ENCODE measurements at regions not wholly inside any gene's neighbourhood (a gene's known extent, or its start where the extent isn't known, plus 50 kb on each side); places are given as distances from the start of the nearest gene placed in this dataset.

GRCh38 chr10:89829262-89829886, 128.0 kb downstream of the KIF20B start:
- H3K9me2 ChIP-seq (replicated peaks; ENCODE audit: insufficient read depth, low read length) = no peaks in the 10 kb centered on the region
- no peak overlapping the region for H2AFZ ChIP-seq (ENCODE audit: low read depth, low read length, severe bottlenecking)
- no peak overlapping the region for H3K27ac ChIP-seq (ENCODE audit: low read depth, low read length)
- H3K4me3 ChIP-seq (ENCODE audit: insufficient read depth, low read length, poor library complexity, severe bottlenecking) = no peak overlapping the region
- TF ChIP-seq EZH2phosphoT487 (conservative IDR thresholded peaks at IDR 0.05; ENCODE audit: low read length) = no peak
- no peak for TF ChIP-seq CTCF (IDR thresholded peaks at IDR 0.05; ENCODE audit: insufficient read depth, low read length, poor library complexity, severe bottlenecking)
- no peak overlapping the region for H3K4me2 ChIP-seq (ENCODE audit: low read depth, low read length, poor library complexity, severe bottlenecking)
- no peaks in the 10 kb centered on the region for H3K27me3 ChIP-seq (ENCODE audit: low read length)
- H3F3A ChIP-seq (ENCODE audit: insufficient read depth) = no peaks in the 10 kb centered on the region
- H3K79me2 ChIP-seq (ENCODE audit: insufficient read depth, low read length) = no peaks in the 10 kb centered on the region
- H3K9ac ChIP-seq (ENCODE audit: low read length) = no peak overlapping the region
- no peaks in the 10 kb centered on the region for H3K36me3 ChIP-seq (ENCODE audit: low read length)
- no peaks in the 10 kb centered on the region for H4K20me1 ChIP-seq (ENCODE audit: low read depth, low read length)
- no peaks in the 10 kb centered on the region for H3K9me3 ChIP-seq (ENCODE audit: insufficient read depth, low read length)

- H2AFZ ChIP-seq (ENCODE audit: low read depth, low read length, severe bottlenecking) = no peak overlapping the region
Measured at GRCh38 chr10:89829887-89830269, 128.5 kb downstream of the KIF20B start.

GRCh38 chr10:89830624-89831023, 129.2 kb downstream of the KIF20B start:
- no peaks in the 10 kb centered on the region for H3K9me3 ChIP-seq (ENCODE audit: insufficient read depth, low read length)
- no peak overlapping the region for H3K27ac ChIP-seq (ENCODE audit: low read depth, low read length)
- no peak overlapping the region for H2AFZ ChIP-seq (ENCODE audit: low read depth, low read length, severe bottlenecking)
- no peaks in the 10 kb centered on the region for H4K20me1 ChIP-seq (ENCODE audit: low read depth, low read length)
- TF ChIP-seq CTCF (IDR thresholded peaks at IDR 0.05; ENCODE audit: insufficient read depth, low read length, poor library complexity, severe bottlenecking) (no peak), EZH2phosphoT487 (conservative IDR thresholded peaks at IDR 0.05; ENCODE audit: low read length) (no peak)
- no peak overlapping the region for H3K4me2 ChIP-seq (ENCODE audit: low read depth, low read length, poor library complexity, severe bottlenecking)
- no peaks in the 10 kb centered on the region for H3K79me2 ChIP-seq (ENCODE audit: insufficient read depth, low read length)
- no peak overlapping the region for H3K9ac ChIP-seq (ENCODE audit: low read length)
- no peaks in the 10 kb centered on the region for H3K36me3 ChIP-seq (ENCODE audit: low read length)
- H3K27me3 ChIP-seq (ENCODE audit: low read length) = no peaks in the 10 kb centered on the region
- no peaks in the 10 kb centered on the region for H3K9me2 ChIP-seq (replicated peaks; ENCODE audit: insufficient read depth, low read length)
- no peak overlapping the region for H3K4me3 ChIP-seq (ENCODE audit: insufficient read depth, low read length, poor library complexity, severe bottlenecking)
- H3F3A ChIP-seq (ENCODE audit: insufficient read depth) = no peaks in the 10 kb centered on the region

More at GRCh38 chr10:89829887-89830269, 128.5 kb downstream of the KIF20B start:
- H3K9me2 ChIP-seq (replicated peaks; ENCODE audit: insufficient read depth, low read length) = no peaks in the 10 kb centered on the region
- no peaks in the 10 kb centered on the region for H3K27me3 ChIP-seq (ENCODE audit: low read length)
- H3K79me2 ChIP-seq (ENCODE audit: insufficient read depth, low read length) = no peaks in the 10 kb centered on the region
- no peaks in the 10 kb centered on the region for H4K20me1 ChIP-seq (ENCODE audit: low read depth, low read length)
- H3K9ac ChIP-seq (ENCODE audit: low read length) = no peak overlapping the region
- no peaks in the 10 kb centered on the region for H3F3A ChIP-seq (ENCODE audit: insufficient read depth)
- TF ChIP-seq EZH2phosphoT487 (conservative IDR thresholded peaks at IDR 0.05; ENCODE audit: low read length) = no peak
- no peak for TF ChIP-seq CTCF (IDR thresholded peaks at IDR 0.05; ENCODE audit: insufficient read depth, low read length, poor library complexity, severe bottlenecking)
- no peaks in the 10 kb centered on the region for H3K9me3 ChIP-seq (ENCODE audit: insufficient read depth, low read length)
- H3K27ac ChIP-seq (ENCODE audit: low read depth, low read length) = no peak overlapping the region
- no peak overlapping the region for H3K4me3 ChIP-seq (ENCODE audit: insufficient read depth, low read length, poor library complexity, severe bottlenecking)
- H3K4me2 ChIP-seq (ENCODE audit: low read depth, low read length, poor library complexity, severe bottlenecking) = no peak overlapping the region
- H3K36me3 ChIP-seq (ENCODE audit: low read length) = no peaks in the 10 kb centered on the region

Measured in SU-DHL-6 (cell line).